Liver (tissue), 3 donors: ENCODE measurements at regions not wholly inside any gene's neighbourhood (a gene's known extent, or its start where the extent isn't known, plus 50 kb on each side); places are given as distances from the start of the nearest gene placed in this dataset.

Experiments
- ATF3 ChIP-seq: IDR thresholded peaks from 2 replicates; pipeline ENCODE4 v1.6.1; 2016; ENCODE audit warnings: antibody characterized with exemption
- FOXA2 ChIP-seq: IDR thresholded peaks from 2 replicates; pipeline ENCODE4 v1.6.1; 2016; ENCODE audit warnings: antibody characterized with exemption
- HNF4A ChIP-seq, 2 donors: conservative IDR thresholded peaks; 2 replicates each; pipeline ENCODE4 v1.6.1; 2016; ENCODE audit warnings: antibody characterized with exemption in 2 of 2, mild to moderate bottlenecking in 2 of 2
- JUND ChIP-seq, 2 donors: IDR thresholded peaks; 2 replicates each; pipeline ENCODE4 v1.6.1; 2016; ENCODE audit warnings: antibody characterized with exemption in 2 of 2
- MAX ChIP-seq: IDR thresholded peaks from 2 replicates; pipeline ENCODE4 v1.6.1; 2016; ENCODE audit warnings: antibody characterized with exemption
- RAD21 ChIP-seq, 2 donors: IDR thresholded peaks; 2 replicates each; pipeline ENCODE4 v1.6.1; 2016; ENCODE audit warnings: antibody characterized with exemption in 2 of 2, mild to moderate bottlenecking in 2 of 2
- REST ChIP-seq: IDR thresholded peaks from 2 replicates; pipeline ENCODE4 v1.6.1; 2016; ENCODE audit warnings: antibody characterized with exemption, mild to moderate bottlenecking
- SP1 ChIP-seq: IDR thresholded peaks from 2 replicates; pipeline ENCODE4 v1.6.1; 2018; ENCODE audit warnings: antibody characterized with exemption, mild to moderate bottlenecking
- TAF1 ChIP-seq: conservative IDR thresholded peaks from 2 replicates; pipeline ENCODE4 v1.6.1; 2016; ENCODE audit warnings: antibody characterized with exemption, mild to moderate bottlenecking
- YY1 ChIP-seq: IDR thresholded peaks from 2 replicates; pipeline ENCODE4 v1.6.1; 2016; ENCODE audit warnings: antibody characterized with exemption, mild to moderate bottlenecking
- TF ChIP-seq, protein P1 (sequence below): fragments of 150-350 bp; IDR thresholded peaks from 2 replicates; pipeline ENCODE4 v1.5.1; 2017; ENCODE audit warnings: improper control_type of control experiment, low read depth, low read length; ENCODE audit not compliant: missing input control
- donor health status: healthy.
- donor health status: healthy.

GRCh38 chr12:7555752-7556151 is 52.2 kb upstream of the CD163 start:
- TF ChIP-seq, protein P1, sequence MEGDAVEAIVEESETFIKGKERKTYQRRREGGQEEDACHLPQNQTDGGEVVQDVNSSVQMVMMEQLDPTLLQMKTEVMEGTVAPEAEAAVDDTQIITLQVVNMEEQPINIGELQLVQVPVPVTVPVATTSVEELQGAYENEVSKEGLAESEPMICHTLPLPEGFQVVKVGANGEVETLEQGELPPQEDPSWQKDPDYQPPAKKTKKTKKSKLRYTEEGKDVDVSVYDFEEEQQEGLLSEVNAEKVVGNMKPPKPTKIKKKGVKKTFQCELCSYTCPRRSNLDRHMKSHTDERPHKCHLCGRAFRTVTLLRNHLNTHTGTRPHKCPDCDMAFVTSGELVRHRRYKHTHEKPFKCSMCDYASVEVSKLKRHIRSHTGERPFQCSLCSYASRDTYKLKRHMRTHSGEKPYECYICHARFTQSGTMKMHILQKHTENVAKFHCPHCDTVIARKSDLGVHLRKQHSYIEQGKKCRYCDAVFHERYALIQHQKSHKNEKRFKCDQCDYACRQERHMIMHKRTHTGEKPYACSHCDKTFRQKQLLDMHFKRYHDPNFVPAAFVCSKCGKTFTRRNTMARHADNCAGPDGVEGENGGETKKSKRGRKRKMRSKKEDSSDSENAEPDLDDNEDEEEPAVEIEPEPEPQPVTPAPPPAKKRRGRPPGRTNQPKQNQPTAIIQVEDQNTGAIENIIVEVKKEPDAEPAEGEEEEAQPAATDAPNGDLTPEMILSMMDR = no peak
- TF ChIP-seq MAX = no peak
- no peak for TF ChIP-seq TAF1
- no peak for TF ChIP-seq ATF3
- TF ChIP-seq JUND (IDR thresholded peaks at IDR 0.05) = no peak
- TF ChIP-seq RAD21 (IDR thresholded peaks at IDR 0.05) = no peak
- peak; percentile 16 for TF ChIP-seq YY1
- TF ChIP-seq SP1 = peak; percentile 24
- TF ChIP-seq REST = no peak
- TF ChIP-seq HNF4A (conservative IDR thresholded peaks at IDR 0.05) = no peak
- no peak for TF ChIP-seq FOXA2
